PFSK-1 (cell line): ENCODE measurements at regions not wholly inside any gene's neighbourhood (a gene's known extent, or its start where the extent isn't known, plus 50 kb on each side); places are given as distances from the start of the nearest gene placed in this dataset.

Source experiments
- FOXP2 ChIP-seq: optimal IDR thresholded peaks from 2 replicates; pipeline ENCODE3; 2011; ENCODE audit warnings: borderline replicate concordance, control low read depth, inconsistent platforms; ENCODE audit not compliant: insufficient read depth; ENCODE audit errors: extremely low read length, extremely low read depth
- POLR2AphosphoS5 ChIP-seq: IDR thresholded peaks from 2 replicates; pipeline ENCODE4 v1.6.1; 2012; ENCODE audit warnings: low read depth, mild to moderate bottlenecking, control low read depth, low read length, moderate library complexity
- REST ChIP-seq, 2 experiments: IDR thresholded peaks; 2 replicates each; pipeline versions ENCODE4 v1.6.1 to v1.8.0; 2011 to 2012; ENCODE audit warnings: low read depth in 2 of 2, low read length in 2 of 2, control low read depth in 1 of 2, inconsistent platforms in 1 of 2, mild to moderate bottlenecking in 1 of 2, moderate library complexity in 1 of 2; ENCODE audit not compliant: insufficient read depth in 1 of 2
- SIN3A ChIP-seq: IDR thresholded peaks from 2 replicates; pipeline ENCODE4 v1.6.1; 2012; ENCODE audit warnings: mild to moderate bottlenecking, low read length, moderate library complexity, borderline replicate concordance; ENCODE audit not compliant: insufficient read depth
- TAF1 ChIP-seq: IDR thresholded peaks from 2 replicates; pipeline ENCODE4 v1.6.1; 2012; ENCODE audit warnings: low read length, control low read depth, borderline replicate concordance; ENCODE audit not compliant: insufficient read depth

- no peak for TF ChIP-seq POLR2AphosphoS5
- TF ChIP-seq SIN3A: no peak
- TF ChIP-seq REST (IDR thresholded peaks at IDR 0.05; ENCODE audit: insufficient read depth in 1 of 2, low read depth in 2 of 2, low read length in 2 of 2): no peak
- TF ChIP-seq FOXP2: no peak
- no peak for TF ChIP-seq TAF1
These were observed 172.9 kb upstream of the LRIG3 start for GRCh38 chr12:59093073-59093772.

GRCh38 chr12:59088673-59089072, 168.4 kb upstream of the LRIG3 start:
- TF ChIP-seq POLR2AphosphoS5 (no peak), TAF1 (no peak), SIN3A (no peak), FOXP2 (no peak), REST (IDR thresholded peaks at IDR 0.05; ENCODE audit: insufficient read depth in 1 of 2, low read depth in 2 of 2, low read length in 2 of 2) (no peak)

- TF ChIP-seq TAF1: no peak
- no peak for TF ChIP-seq SIN3A
- no peak for TF ChIP-seq POLR2AphosphoS5
- no peak for TF ChIP-seq REST (IDR thresholded peaks at IDR 0.05; ENCODE audit: insufficient read depth in 1 of 2, low read depth in 2 of 2, low read length in 2 of 2)
- no peak for TF ChIP-seq FOXP2
These were observed 167.4 kb upstream of the LRIG3 start for GRCh38 chr12:59087691-59088090.

GRCh38 chr12:59087077-59087673, 166.9 kb upstream of the LRIG3 start:
- TF ChIP-seq SIN3A: no peak
- TF ChIP-seq REST (IDR thresholded peaks at IDR 0.05; ENCODE audit: insufficient read depth in 1 of 2, low read depth in 2 of 2, low read length in 2 of 2): no peak
- TF ChIP-seq FOXP2: no peak
- no peak for TF ChIP-seq POLR2AphosphoS5
- TF ChIP-seq TAF1: no peak
